ENCODE measurements at regions not wholly inside any gene's neighbourhood (a gene's known extent, or its start where the extent isn't known, plus 50 kb on each side); places are given as distances from the start of the nearest gene placed in this dataset.

- TF ChIP-seq JUNB (CRISPR knock-in tag; IDR thresholded peaks at IDR 0.05; ENCODE audit: borderline replicate concordance) = no peak
- TF ChIP-seq HOXA3 (CRISPR knock-in tag; IDR thresholded peaks at IDR 0.05) = peak; percentile 51; the same call in 1 of the 2 replicates
- TF ChIP-seq CREB1 (IDR thresholded peaks at IDR 0.05) = no peak
- no peak for TF ChIP-seq CREB1 (CRISPR knock-in tag; IDR thresholded peaks at IDR 0.05)
- no peak for TF ChIP-seq ZNF121 (CRISPR knock-in tag; IDR thresholded peaks at IDR 0.05)
- TF ChIP-seq, protein P1, sequence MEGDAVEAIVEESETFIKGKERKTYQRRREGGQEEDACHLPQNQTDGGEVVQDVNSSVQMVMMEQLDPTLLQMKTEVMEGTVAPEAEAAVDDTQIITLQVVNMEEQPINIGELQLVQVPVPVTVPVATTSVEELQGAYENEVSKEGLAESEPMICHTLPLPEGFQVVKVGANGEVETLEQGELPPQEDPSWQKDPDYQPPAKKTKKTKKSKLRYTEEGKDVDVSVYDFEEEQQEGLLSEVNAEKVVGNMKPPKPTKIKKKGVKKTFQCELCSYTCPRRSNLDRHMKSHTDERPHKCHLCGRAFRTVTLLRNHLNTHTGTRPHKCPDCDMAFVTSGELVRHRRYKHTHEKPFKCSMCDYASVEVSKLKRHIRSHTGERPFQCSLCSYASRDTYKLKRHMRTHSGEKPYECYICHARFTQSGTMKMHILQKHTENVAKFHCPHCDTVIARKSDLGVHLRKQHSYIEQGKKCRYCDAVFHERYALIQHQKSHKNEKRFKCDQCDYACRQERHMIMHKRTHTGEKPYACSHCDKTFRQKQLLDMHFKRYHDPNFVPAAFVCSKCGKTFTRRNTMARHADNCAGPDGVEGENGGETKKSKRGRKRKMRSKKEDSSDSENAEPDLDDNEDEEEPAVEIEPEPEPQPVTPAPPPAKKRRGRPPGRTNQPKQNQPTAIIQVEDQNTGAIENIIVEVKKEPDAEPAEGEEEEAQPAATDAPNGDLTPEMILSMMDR (CRISPR knock-in tag; IDR thresholded peaks at IDR 0.05) = no peak
- no peak for TF ChIP-seq CAMTA2 (CRISPR knock-in tag; IDR thresholded peaks at IDR 0.05; ENCODE audit: borderline replicate concordance)
- TF ChIP-seq ZNF629 (CRISPR knock-in tag; conservative IDR thresholded peaks at IDR 0.05) = no peak
- TF ChIP-seq ZNF563 (CRISPR knock-in tag; IDR thresholded peaks at IDR 0.05) = no peak
- TF ChIP-seq HDAC1 (CRISPR knock-in tag; IDR thresholded peaks at IDR 0.05) = peak; percentile 66
- TF ChIP-seq, protein P2, sequence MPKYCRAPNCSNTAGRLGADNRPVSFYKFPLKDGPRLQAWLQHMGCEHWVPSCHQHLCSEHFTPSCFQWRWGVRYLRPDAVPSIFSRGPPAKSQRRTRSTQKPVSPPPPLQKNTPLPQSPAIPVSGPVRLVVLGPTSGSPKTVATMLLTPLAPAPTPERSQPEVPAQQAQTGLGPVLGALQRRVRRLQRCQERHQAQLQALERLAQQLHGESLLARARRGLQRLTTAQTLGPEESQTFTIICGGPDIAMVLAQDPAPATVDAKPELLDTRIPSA (CRISPR knock-in tag; IDR thresholded peaks at IDR 0.05; ENCODE audit: borderline replicate concordance) = no peak
- 0 out of 2 replicates have a peak, but pooled peaks have one; percentile 45 for TF ChIP-seq KDM1A (CRISPR knock-in tag; IDR thresholded peaks at IDR 0.05)
- TF ChIP-seq RAD21 (CRISPR knock-in tag; IDR thresholded peaks at IDR 0.05) = no peak
- TF ChIP-seq NCOA2 (CRISPR knock-in tag; IDR thresholded peaks at IDR 0.05) = peak; percentile 46; the same call in 1 of the 2 replicates
- 0 out of 2 replicates have a peak, but pooled peaks have one; percentile 30 for TF ChIP-seq ZNF709 (CRISPR knock-in tag; IDR thresholded peaks at IDR 0.05)
- TF ChIP-seq ARID5B (CRISPR knock-in tag; IDR thresholded peaks at IDR 0.05) = peak; percentile 71
- no peak for TF ChIP-seq ZKSCAN1 (IDR thresholded peaks at IDR 0.05; ENCODE audit: low read length)
- TF ChIP-seq, protein P3, sequence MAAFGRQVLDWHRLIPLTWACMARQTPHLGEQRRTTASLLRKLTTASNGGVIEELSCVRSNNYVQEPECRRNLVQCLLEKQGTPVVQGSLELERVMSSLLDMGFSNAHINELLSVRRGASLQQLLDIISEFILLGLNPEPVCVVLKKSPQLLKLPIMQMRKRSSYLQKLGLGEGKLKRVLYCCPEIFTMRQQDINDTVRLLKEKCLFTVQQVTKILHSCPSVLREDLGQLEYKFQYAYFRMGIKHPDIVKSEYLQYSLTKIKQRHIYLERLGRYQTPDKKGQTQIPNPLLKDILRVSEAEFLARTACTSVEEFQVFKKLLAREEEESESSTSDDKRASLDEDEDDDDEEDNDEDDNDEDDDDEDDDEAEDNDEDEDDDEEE (CRISPR knock-in tag; IDR thresholded peaks at IDR 0.05) = peak; percentile 31; the same call in 1 of the 2 replicates
- peak; percentile 79; the same call in 1 of the 2 replicates for TF ChIP-seq MTA1 (CRISPR knock-in tag; IDR thresholded peaks at IDR 0.05; ENCODE audit: borderline replicate concordance)
- no peak for TF ChIP-seq MEF2D (CRISPR knock-in tag; IDR thresholded peaks at IDR 0.05)
- no peak for TF ChIP-seq ASH2L (IDR thresholded peaks at IDR 0.05; ENCODE audit: insufficient read length, low read depth, low read length)
- 0 out of 2 replicates have a peak, but pooled peaks have one; percentile 25 for TF ChIP-seq ZNF281 (CRISPR knock-in tag; IDR thresholded peaks at IDR 0.05; ENCODE audit: borderline replicate concordance)
Measured at GRCh38 chr1:31523769-31524168, 52.5 kb upstream of the TINAGL1 start (continued).

Data from HepG2 (cell line).